HEK293 (cell line): ENCODE measurements at regions not wholly inside any gene's neighbourhood (a gene's known extent, or its start where the extent isn't known, plus 50 kb on each side); places are given as distances from the start of the nearest gene placed in this dataset.

Experiments used
- CTCF ChIA-PET: fragments of 350-600 bp; formaldehyde crosslinking; extraction: SDS; loops from one replicate; lab custom pipeline; 2021; ENCODE audit warnings: antibody characterized with exemption; lab: Yijun Ruan, JAX
- POLR2A ChIA-PET: fragments of 300-600 bp; formaldehyde crosslinking; extraction: SDS; loops from one replicate; lab custom pipeline; 2020; ENCODE audit warnings: antibody characterized with exemption, inconsistent platforms; lab: Yijun Ruan, JAX
- H3K27ac ChIP-seq: fragments of 200-500 bp; sonication (Bioruptor generic); 2 replicates; pipeline ENCODE4 v1.5.1; 2014; ENCODE audit warnings: low read depth, low read length, control low read depth, inconsistent platforms; ENCODE audit errors: extremely low read depth
- H3K36me3 ChIP-seq, 2 experiments: fragments of 200-500 bp in 1 of 2; sonication (Bioruptor generic) in 1 of 2; 1 replicate in 1 of 2; 2 replicates in 1 of 2; pipeline ENCODE4 v1.5.1; 2014 to 2017; ENCODE audit warnings: inconsistent platforms in 2 of 2, low read length in 2 of 2; ENCODE audit not compliant: control insufficient read depth in 2 of 2, insufficient read depth in 1 of 2
- H3K4me1 ChIP-seq: fragments of 200-500 bp; sonication (Bioruptor generic); 2 replicates; pipeline ENCODE4 v1.5.1; 2014; ENCODE audit warnings: mild to moderate bottlenecking, low read length, inconsistent platforms; ENCODE audit not compliant: control insufficient read depth, insufficient read depth
- H3K4me3 ChIP-seq: 2 replicates; pipeline ENCODE4 v1.5.1; 2011; ENCODE audit warnings: low read depth, mild to moderate bottlenecking, control low read depth, low read length, moderate library complexity
- H3K9me3 ChIP-seq: fragments of 200-500 bp; sonication (Bioruptor generic); 2 replicates; pipeline ENCODE4 v1.5.1; 2014; ENCODE audit warnings: low read depth, low read length, inconsistent platforms; ENCODE audit not compliant: control insufficient read depth, insufficient read depth
- HIC1 ChIP-seq: fragments of 450-650 bp; formaldehyde crosslinking; IDR thresholded peaks from 2 replicates; pipeline ENCODE4 v1.5.1; 2016; ENCODE audit warnings: missing biosample characterization, missing genetic modification characterization
- KLF8 ChIP-seq: fragments of 450-650 bp; formaldehyde crosslinking; IDR thresholded peaks from 2 replicates; pipeline ENCODE4 v1.5.1; 2016; ENCODE audit warnings: missing biosample characterization, missing genetic modification characterization
- MEIS1 ChIP-seq: sonication (generic); formaldehyde crosslinking; IDR thresholded peaks from 2 replicates; pipeline ENCODE4 v1.8.1; 2022; ENCODE audit warnings: missing genetic modification reagents, mild to moderate bottlenecking, borderline replicate concordance
- RBAK ChIP-seq: fragments of 450-650 bp; formaldehyde crosslinking; IDR thresholded peaks from 2 replicates; pipeline ENCODE4 v1.5.1; 2016; ENCODE audit warnings: missing biosample characterization, missing genetic modification characterization
- SCRT1 ChIP-seq: fragments of 450-650 bp; formaldehyde crosslinking; IDR thresholded peaks from 2 replicates; pipeline ENCODE4 v1.5.1; 2016; ENCODE audit warnings: missing biosample characterization, missing genetic modification characterization, borderline replicate concordance
- ZFP41 ChIP-seq: fragments of 450-650 bp; formaldehyde crosslinking; IDR thresholded peaks from 2 replicates; pipeline ENCODE4 v1.5.1; 2016; ENCODE audit warnings: missing biosample characterization, missing genetic modification characterization, borderline replicate concordance
- ZNF19 ChIP-seq: fragments of 450-650 bp; formaldehyde crosslinking; IDR thresholded peaks from 2 replicates; pipeline ENCODE4; 2016; ENCODE audit warnings: missing biosample characterization, missing genetic modification characterization, low read depth
- ZNF2 ChIP-seq: fragments of 450-650 bp; formaldehyde crosslinking; IDR thresholded peaks from 2 replicates; pipeline ENCODE4 v1.5.1; 2016; ENCODE audit warnings: missing biosample characterization, missing genetic modification characterization
- ZNF221 ChIP-seq: fragments of 450-650 bp; formaldehyde crosslinking; IDR thresholded peaks from 2 replicates; pipeline ENCODE4 v1.5.1; 2017; ENCODE audit warnings: missing biosample characterization, missing genetic modification characterization, borderline replicate concordance
- ZNF24 ChIP-seq: fragments of 450-650 bp; formaldehyde crosslinking; IDR thresholded peaks from 2 replicates; pipeline ENCODE4 v1.5.1; 2016; ENCODE audit warnings: missing biosample characterization, missing genetic modification characterization
- ZNF311 ChIP-seq: fragments of 450-650 bp; formaldehyde crosslinking; IDR thresholded peaks from 2 replicates; pipeline ENCODE4 v1.5.1; 2017; ENCODE audit warnings: missing biosample characterization, missing genetic modification characterization, borderline replicate concordance
- ZNF48 ChIP-seq: fragments of 450-650 bp; formaldehyde crosslinking; IDR thresholded peaks from 2 replicates; pipeline ENCODE4 v1.5.1; 2016; ENCODE audit warnings: missing biosample characterization, missing genetic modification characterization
- ZNF521 ChIP-seq: fragments of 450-650 bp; formaldehyde crosslinking; IDR thresholded peaks from 2 replicates; pipeline ENCODE4 v1.5.1; 2017; ENCODE audit warnings: missing biosample characterization, mild to moderate bottlenecking, missing genetic modification characterization
- ZNF560 ChIP-seq: fragments of 450-650 bp; formaldehyde crosslinking; IDR thresholded peaks from 2 replicates; pipeline ENCODE4 v1.5.1; 2017; ENCODE audit warnings: missing biosample characterization, missing genetic modification characterization, borderline replicate concordance
- ZNF571 ChIP-seq: fragments of 450-650 bp; formaldehyde crosslinking; IDR thresholded peaks from 2 replicates; pipeline ENCODE4 v1.5.0; 2017; ENCODE audit warnings: missing biosample characterization, missing genetic modification characterization
- ZNF621 ChIP-seq: fragments of 450-650 bp; formaldehyde crosslinking; IDR thresholded peaks from 2 replicates; pipeline ENCODE4 v1.5.1; 2017; ENCODE audit warnings: missing biosample characterization, missing genetic modification characterization
- ZNF623 ChIP-seq: fragments of 450-650 bp; formaldehyde crosslinking; IDR thresholded peaks from 2 replicates; pipeline ENCODE4 v1.5.1; 2016; ENCODE audit warnings: missing biosample characterization, missing genetic modification characterization
- ZNF664 ChIP-seq: fragments of 450-650 bp; formaldehyde crosslinking; IDR thresholded peaks from 2 replicates; pipeline ENCODE4 v1.5.1; 2016; ENCODE audit warnings: missing biosample characterization, missing genetic modification characterization
- ZNF692 ChIP-seq: fragments of 450-650 bp; formaldehyde crosslinking; IDR thresholded peaks from 2 replicates; pipeline ENCODE4 v1.5.1; 2016; ENCODE audit warnings: missing biosample characterization, missing genetic modification characterization
- ZNF707 ChIP-seq: fragments of 450-650 bp; formaldehyde crosslinking; IDR thresholded peaks from 2 replicates; pipeline ENCODE4 v1.5.1; 2016; ENCODE audit warnings: missing biosample characterization, missing genetic modification characterization
- ZNF792 ChIP-seq: fragments of 450-650 bp; formaldehyde crosslinking; IDR thresholded peaks from 2 replicates; pipeline ENCODE4 v1.5.1; 2016; ENCODE audit warnings: missing biosample characterization, missing genetic modification characterization
- ZSCAN23 ChIP-seq: fragments of 450-650 bp; formaldehyde crosslinking; IDR thresholded peaks from 2 replicates; pipeline ENCODE4 v1.5.1; 2016; ENCODE audit warnings: missing biosample characterization, missing genetic modification characterization

- ChIA-PET CTCF (no interaction called here), POLR2A (no interaction called here)
- H3K27ac ChIP-seq = no peak overlapping the region
- TF ChIP-seq ZFP41 (tag by site-specific recombination) = no peak
- TF ChIP-seq ZSCAN23 = no peak
- no peak for TF ChIP-seq ZNF692
- TF ChIP-seq ZNF792 (tag by site-specific recombination) = no peak
- no peak for TF ChIP-seq SCRT1 (tag by site-specific recombination)
- H3K4me1 ChIP-seq = no peaks in the 10 kb centered on the region
- no peaks in the 10 kb centered on the region for H3K9me3 ChIP-seq
- H3K4me3 ChIP-seq = no peak overlapping the region
- no peaks in the 10 kb centered on the region for H3K36me3 ChIP-seq
Observed at GRCh38 chr10:130401860-130402765, 265.9 kb downstream of the GLRX3 start.

- TF ChIP-seq ZNF2 (no peak), ZNF621 (no peak), ZNF24 (tag by site-specific recombination) (no peak), ZNF48 (no peak), MEIS1 (CRISPR knock-in tag) (no peak), ZNF19 (no peak), KLF8 (no peak), ZNF521 (tag by site-specific recombination) (no peak), ZNF221 (tag by site-specific recombination) (no peak), ZNF571 (tag by site-specific recombination) (no peak), ZNF664 (no peak), RBAK (no peak), ZNF560 (tag by site-specific recombination) (no peak), ZNF707 (tag by site-specific recombination) (no peak), HIC1 (tag by site-specific recombination) (no peak), ZNF623 (tag by site-specific recombination) (no peak), ZNF311 (no peak)
- CTCF ChIA-PET = interaction anchor here (0.6 kb wide), 1 partner anchor 831 kb away, joined by 4 read pairs; no protein-coding TSS in a partner anchor
- Histone ChIP-seq H3K36me3 (no peaks in the 10 kb centered on the region), H3K9me3 (no peaks in the 10 kb centered on the region), H3K4me3 (no peak overlapping the region), H3K4me1 (no peaks in the 10 kb centered on the region), H3K27ac (no peak overlapping the region)
- POLR2A ChIA-PET = no interaction called here
Observed at GRCh38 chr10:130403153-130404075, 267.2 kb downstream of the GLRX3 start.
